ENCODE measurements at regions not wholly inside any gene's neighbourhood (a gene's known extent, or its start where the extent isn't known, plus 50 kb on each side); places are given as distances from the start of the nearest gene placed in this dataset.

DNA sequence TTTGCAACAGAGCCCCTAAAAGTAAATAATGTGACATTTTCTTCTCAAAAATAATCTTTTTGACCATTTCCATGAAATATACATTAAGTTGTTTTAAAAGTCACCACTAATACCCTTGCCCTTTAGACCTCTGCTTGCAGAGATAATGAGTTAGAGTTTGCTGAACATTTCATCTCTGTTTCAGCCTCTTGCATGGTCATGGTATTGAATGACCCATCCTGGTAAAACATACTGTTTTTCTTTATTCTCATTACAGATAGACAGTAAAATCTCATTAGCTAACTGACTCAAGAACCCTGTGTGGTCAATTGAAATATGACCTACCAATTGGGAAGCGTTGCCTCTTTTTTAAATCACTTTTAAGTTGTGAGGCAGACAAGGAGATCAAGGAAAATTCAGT is 916.7 kb downstream of the PDHA2 start:
- no peak overlapping the region for H3K4me3 ChIP-seq
- TF ChIP-seq CTCF (IDR thresholded peaks at IDR 0.05) (no peak), EP300 (IDR thresholded peaks at IDR 0.05) (no peak), POLR2AphosphoS5 (IDR thresholded peaks at IDR 0.05) (no peak), POLR2A (IDR thresholded peaks at IDR 0.05) (no peak)
- H3K9me3 ChIP-seq, result no peaks in the 10 kb centered on the region
- no peak overlapping the region for H3K27ac ChIP-seq
- no peaks in the 10 kb centered on the region for H3K36me3 ChIP-seq
- H3K4me1 ChIP-seq, result no peaks in the 10 kb centered on the region
- WGBS, result 82% methylated on average over 1 of the region's 1 CpG
- no peak for DNase-seq (ENCODE audit: low spot score in 2 of 2)
- H3K27me3 ChIP-seq, result no peaks in the 10 kb centered on the region

DNA sequence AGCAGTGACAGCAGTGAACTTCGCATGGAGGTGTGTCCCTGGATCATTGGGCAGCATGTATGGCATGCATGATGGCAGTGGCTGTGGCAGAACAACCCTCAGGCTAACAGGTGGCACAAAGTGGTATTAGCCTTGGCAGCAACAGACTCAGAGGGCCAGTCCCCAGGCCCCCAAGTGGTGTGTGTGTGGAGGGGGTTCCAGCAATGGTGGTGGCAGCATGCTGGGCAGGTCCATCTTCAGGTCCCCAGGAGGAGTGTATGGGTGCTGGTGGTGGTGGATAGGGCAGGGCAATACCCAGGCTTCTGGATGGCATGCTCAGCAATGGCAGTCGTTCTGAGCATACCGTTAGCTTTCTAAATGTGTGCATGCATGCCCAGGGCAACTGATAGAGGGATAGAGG is 923.7 kb downstream of the PDHA2 start:
- Histone ChIP-seq H3K4me1 (no peaks in the 10 kb centered on the region), H3K36me3 (no peaks in the 10 kb centered on the region), H3K27ac (no peak overlapping the region), H3K9me3 (peaks cover 3% of the 10 kb centered on the region), H3K4me3 (no peak overlapping the region), H3K27me3 (no peaks in the 10 kb centered on the region)
- TF ChIP-seq POLR2AphosphoS5 (IDR thresholded peaks at IDR 0.05) (no peak), POLR2A (IDR thresholded peaks at IDR 0.05) (no peak), CTCF (IDR thresholded peaks at IDR 0.05) (no peak), EP300 (IDR thresholded peaks at IDR 0.05) (no peak)
- WGBS, result 90% methylated on average over 2 of the region's 3 CpGs
- no peak for DNase-seq (ENCODE audit: low spot score in 2 of 2)

- Histone ChIP-seq H3K4me1 (no peaks in the 10 kb centered on the region), H3K27ac (no peak overlapping the region), H3K4me3 (no peak overlapping the region), H3K36me3 (no peaks in the 10 kb centered on the region), H3K9me3 (peaks cover 3% of the 10 kb centered on the region), H3K27me3 (no peaks in the 10 kb centered on the region)
- no peak for TF ChIP-seq CTCF (IDR thresholded peaks at IDR 0.05)
- TF ChIP-seq EP300 (IDR thresholded peaks at IDR 0.05), result no peak
- no peak for TF ChIP-seq POLR2A (IDR thresholded peaks at IDR 0.05)
- no peak for TF ChIP-seq POLR2AphosphoS5 (IDR thresholded peaks at IDR 0.05)
- 74% methylated on average over 5 of the region's 5 CpGs for WGBS
- no peak for DNase-seq (ENCODE audit: low spot score in 2 of 2)
Observed at GRCh38 chr4:96766359-96766758, 926.5 kb downstream of the PDHA2 start.

DNA sequence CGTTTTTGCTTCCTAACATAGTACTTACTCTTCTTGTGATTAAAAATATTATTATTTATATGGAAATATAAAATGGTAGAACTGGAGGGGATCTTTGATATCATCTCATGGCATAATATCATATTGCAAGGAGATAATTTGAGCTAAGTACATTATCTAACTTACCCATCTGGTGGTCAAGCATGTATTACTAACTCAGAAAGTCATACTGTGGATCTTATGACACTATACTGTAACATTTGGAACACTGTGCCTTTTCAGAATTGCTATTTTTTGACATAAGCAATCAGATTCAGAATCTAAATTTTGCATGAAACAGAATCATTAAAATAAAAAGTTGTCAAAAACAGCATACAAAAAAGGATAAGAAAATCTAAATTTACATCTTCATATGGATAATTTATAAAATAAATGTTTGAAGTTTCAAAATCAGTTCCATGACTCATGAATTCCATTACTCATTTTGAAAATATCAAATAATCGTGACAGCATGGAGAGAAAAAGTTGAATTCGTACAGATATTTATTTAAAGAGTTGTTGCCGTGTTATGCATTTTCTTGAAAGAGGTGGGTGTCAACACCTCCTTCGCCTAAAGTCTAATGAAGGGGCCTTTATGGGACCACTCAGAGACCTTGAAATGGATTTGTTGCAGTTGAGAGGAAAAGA is 928.1 kb downstream of the PDHA2 start:
- H3K4me3 ChIP-seq, result no peak overlapping the region
- 83% methylated on average over 5 of the region's 5 CpGs for WGBS
- H3K4me1 ChIP-seq, result no peaks in the 10 kb centered on the region
- no peaks in the 10 kb centered on the region for H3K36me3 ChIP-seq
- no peak overlapping the region for H3K27ac ChIP-seq
- TF ChIP-seq CTCF (IDR thresholded peaks at IDR 0.05) (no peak), EP300 (IDR thresholded peaks at IDR 0.05) (no peak), POLR2A (IDR thresholded peaks at IDR 0.05) (no peak)
- peaks cover 3% of the 10 kb centered on the region for H3K9me3 ChIP-seq
- DNase-seq (ENCODE audit: low spot score in 2 of 2), result no peak
- H3K27me3 ChIP-seq, result no peaks in the 10 kb centered on the region

- no peak for DNase-seq (ENCODE audit: low spot score in 2 of 2)
- no peak for TF ChIP-seq POLR2AphosphoS5 (IDR thresholded peaks at IDR 0.05)
- no peak for TF ChIP-seq EP300 (IDR thresholded peaks at IDR 0.05)
- TF ChIP-seq POLR2A (IDR thresholded peaks at IDR 0.05), result no peak
- TF ChIP-seq CTCF (IDR thresholded peaks at IDR 0.05), result no peak
- Histone ChIP-seq H3K4me3 (no peak overlapping the region), H3K27me3 (no peaks in the 10 kb centered on the region), H3K4me1 (no peaks in the 10 kb centered on the region), H3K9me3 (no peaks in the 10 kb centered on the region), H3K27ac (no peak overlapping the region), H3K36me3 (no peaks in the 10 kb centered on the region)
- 89% methylated on average over 2 of the region's 2 CpGs for WGBS
Observed at GRCh38 chr4:96775501-96775900, 935.6 kb downstream of the PDHA2 start.

Data from suprapubic skin (tissue), 4 donors.